ENCODE measurements at regions not wholly inside any gene's neighbourhood (a gene's known extent, or its start where the extent isn't known, plus 50 kb on each side); places are given as distances from the start of the nearest gene placed in this dataset.

- Histone ChIP-seq H3K9me3 (ENCODE audit: control extremely low read depth in 1 of 3, control insufficient read depth in 2 of 3, insufficient read depth in 1 of 3, low read length in 2 of 3) (peaks cover 0 to 13% (median 0%) of the 10 kb centered on the region in 3 donors), H3K27me3 (replicated peaks in 1 of 4; ENCODE audit: control extremely low read depth in 1 of 4, control insufficient read depth in 3 of 4, insufficient read depth in 4 of 4, low read length in 3 of 4) (no peaks in the 10 kb centered on the region), H3K79me2 (ENCODE audit: control insufficient read depth, insufficient read depth, low read length) (no peaks in the 10 kb centered on the region), H3K9ac (ENCODE audit: low read length) (no peak overlapping the region), H3K4me2 (replicated peaks; ENCODE audit: low read depth, low read length, poor library complexity, severe bottlenecking) (no peak overlapping the region), H3K36me3 (replicated peaks in 1 of 2; ENCODE audit: control extremely low read depth in 1 of 2, control insufficient read depth in 1 of 2, extremely low read depth in 1 of 2, insufficient read depth in 2 of 2, low read length in 1 of 2) (no peaks in the 10 kb centered on the region), H3K4me3 (ENCODE audit: control extremely low read depth in 1 of 5, extremely low read depth in 1 of 5, insufficient read depth in 1 of 5, low read depth in 2 of 5, low read length in 4 of 5) (no peak overlapping the region), H3K4me1 (ENCODE audit: control insufficient read depth in 2 of 2, insufficient read depth in 2 of 2, low read length in 2 of 2) (peaks cover 33 to 37% of the 10 kb centered on the region in 2 donors), H4K20me1 (ENCODE audit: control insufficient read depth, insufficient read depth, low read length, poor library complexity, severe bottlenecking) (no peaks in the 10 kb centered on the region), H2AFZ (ENCODE audit: insufficient read depth, low read depth, low read length, poor library complexity, severe bottlenecking) (no peak overlapping the region), H3K27ac (ENCODE audit: low read length in 2 of 2) (no peak overlapping the region)
- ChIA-PET CTCF (interaction anchor here (1.4 kb wide), 1 partner anchor 23 kb away, joined by 3 read pairs; no protein-coding TSS in a partner anchor), POLR2A (no interaction called here)
- H3K4me3 Mint-ChIP-seq = no peak overlapping the region
- H3K27ac Mint-ChIP-seq = no peak overlapping the region
- DNase-seq = no peak
- TF ChIP-seq CTCF (IDR thresholded peaks at IDR 0.05) (no peak), EZH2 (IDR thresholded peaks at IDR 0.05; ENCODE audit: borderline replicate concordance, insufficient read depth, low read depth, low read length, poor library complexity, severe bottlenecking) (no peak)
- no peaks in the 10 kb centered on the region for H3K9me3 Mint-ChIP-seq (ENCODE audit: insufficient read depth)
- peaks cover 50% of the 10 kb centered on the region for H3K4me1 Mint-ChIP-seq
- WGBS (ENCODE audit: insufficient coverage) = 100% methylated on average over 4 of the region's 8 CpGs
- no peak for ATAC-seq (ENCODE audit: low read depth)
- H3K27me3 Mint-ChIP-seq = no peaks in the 10 kb centered on the region
- intact Hi-C loops (cut with micrococcal nuclease) = no loop called here
Observed at GRCh38 chr2:60299179-60299578, 254.3 kb downstream of the BCL11A start.

- Mint-ChIP-seq H3K4me3 (no peak overlapping the region), H3K27ac (no peak overlapping the region), H3K9me3 (ENCODE audit: insufficient read depth) (no peaks in the 10 kb centered on the region), H3K4me1 (peaks cover 42% of the 10 kb centered on the region), H3K27me3 (no peaks in the 10 kb centered on the region)
- no peak for TF ChIP-seq EZH2 (IDR thresholded peaks at IDR 0.05; ENCODE audit: borderline replicate concordance, insufficient read depth, low read depth, low read length, poor library complexity, severe bottlenecking)
- no peak for TF ChIP-seq CTCF (IDR thresholded peaks at IDR 0.05)
- H3K4me1 ChIP-seq (ENCODE audit: control insufficient read depth in 2 of 2, insufficient read depth in 2 of 2, low read length in 2 of 2) = peaks cover 24 to 30% of the 10 kb centered on the region in 2 donors
- intact Hi-C loops (cut with micrococcal nuclease) = no loop called here
- no peaks in the 10 kb centered on the region for H4K20me1 ChIP-seq (ENCODE audit: control insufficient read depth, insufficient read depth, low read length, poor library complexity, severe bottlenecking)
- H3K36me3 ChIP-seq (replicated peaks in 1 of 2; ENCODE audit: control extremely low read depth in 1 of 2, control insufficient read depth in 1 of 2, extremely low read depth in 1 of 2, insufficient read depth in 2 of 2, low read length in 1 of 2) = no peaks in the 10 kb centered on the region
- POLR2A ChIA-PET = no interaction called here
- H3K4me2 ChIP-seq (replicated peaks; ENCODE audit: low read depth, low read length, poor library complexity, severe bottlenecking) = peak overlapping the region; percentile 34
- CTCF ChIA-PET = interaction anchor here (1.4 kb wide), 1 partner anchor 24 kb away, joined by 3 read pairs; no protein-coding TSS in a partner anchor
- no peak overlapping the region for H3K27ac ChIP-seq (ENCODE audit: low read length in 2 of 2)
- no peak overlapping the region for H3K9ac ChIP-seq (ENCODE audit: low read length)
- ATAC-seq (ENCODE audit: low read depth) (no peak), DNase-seq (no peak)
- peaks cover 0 to 13% (median 0%) of the 10 kb centered on the region in 3 donors for H3K9me3 ChIP-seq (ENCODE audit: control extremely low read depth in 1 of 3, control insufficient read depth in 2 of 3, insufficient read depth in 1 of 3, low read length in 2 of 3)
- no peaks in the 10 kb centered on the region for H3K27me3 ChIP-seq (replicated peaks in 1 of 4; ENCODE audit: control extremely low read depth in 1 of 4, control insufficient read depth in 3 of 4, insufficient read depth in 4 of 4, low read length in 3 of 4)
- WGBS (ENCODE audit: insufficient coverage) = 95% methylated on average over 12 of the region's 20 CpGs
- no peak overlapping the region for H3K4me3 ChIP-seq (ENCODE audit: control extremely low read depth in 1 of 5, extremely low read depth in 1 of 5, insufficient read depth in 1 of 5, low read depth in 2 of 5, low read length in 4 of 5)
- no peak overlapping the region for H2AFZ ChIP-seq (ENCODE audit: insufficient read depth, low read depth, low read length, poor library complexity, severe bottlenecking)
- no peaks in the 10 kb centered on the region for H3K79me2 ChIP-seq (ENCODE audit: control insufficient read depth, insufficient read depth, low read length)
Observed at GRCh38 chr2:60298006-60298696, 255.3 kb downstream of the BCL11A start.
